ENCODE measurements at regions not wholly inside any gene's neighbourhood (a gene's known extent, or its start where the extent isn't known, plus 50 kb on each side); places are given as distances from the start of the nearest gene placed in this dataset.

GRCh38 chr1:192904438-192904895 is 95.6 kb downstream of the RGS2 start:
- TF ChIP-seq, protein P1, sequence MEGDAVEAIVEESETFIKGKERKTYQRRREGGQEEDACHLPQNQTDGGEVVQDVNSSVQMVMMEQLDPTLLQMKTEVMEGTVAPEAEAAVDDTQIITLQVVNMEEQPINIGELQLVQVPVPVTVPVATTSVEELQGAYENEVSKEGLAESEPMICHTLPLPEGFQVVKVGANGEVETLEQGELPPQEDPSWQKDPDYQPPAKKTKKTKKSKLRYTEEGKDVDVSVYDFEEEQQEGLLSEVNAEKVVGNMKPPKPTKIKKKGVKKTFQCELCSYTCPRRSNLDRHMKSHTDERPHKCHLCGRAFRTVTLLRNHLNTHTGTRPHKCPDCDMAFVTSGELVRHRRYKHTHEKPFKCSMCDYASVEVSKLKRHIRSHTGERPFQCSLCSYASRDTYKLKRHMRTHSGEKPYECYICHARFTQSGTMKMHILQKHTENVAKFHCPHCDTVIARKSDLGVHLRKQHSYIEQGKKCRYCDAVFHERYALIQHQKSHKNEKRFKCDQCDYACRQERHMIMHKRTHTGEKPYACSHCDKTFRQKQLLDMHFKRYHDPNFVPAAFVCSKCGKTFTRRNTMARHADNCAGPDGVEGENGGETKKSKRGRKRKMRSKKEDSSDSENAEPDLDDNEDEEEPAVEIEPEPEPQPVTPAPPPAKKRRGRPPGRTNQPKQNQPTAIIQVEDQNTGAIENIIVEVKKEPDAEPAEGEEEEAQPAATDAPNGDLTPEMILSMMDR (IDR thresholded peaks at IDR 0.05): no peak
- no peak for TF ChIP-seq POLR2A (IDR thresholded peaks at IDR 0.05)

Data from breast epithelium (tissue), 3 donors.